Mucosa of descending colon (tissue), 3 donors: ENCODE measurements at regions not wholly inside any gene's neighbourhood (a gene's known extent, or its start where the extent isn't known, plus 50 kb on each side); places are given as distances from the start of the nearest gene placed in this dataset.

Experiments
- ATAC-seq: fragments of 200-7000 bp; cut with Tn5 transposase; one replicate; pipeline ENCODE4 v1.9.1; 2020; ENCODE audit warnings: mild to moderate bottlenecking, moderate library complexity
- DNase-seq, 3 donors: peaks; one replicate each; pipeline ENCODE4 v3.0.0-alpha.2; 2020
- H3K36me3 ChIP-seq: fragments of 200-600 bp; one replicate; pipeline ENCODE4 v1.8.0; 2021; ENCODE audit warnings: low read depth, mild to moderate bottlenecking
- H3K4me1 ChIP-seq: fragments of 200-600 bp; one replicate; pipeline ENCODE4 v1.8.0; 2021; ENCODE audit warnings: low read depth, mild to moderate bottlenecking
- H3K4me3 ChIP-seq: fragments of 200-600 bp; one replicate; pipeline ENCODE4 v1.8.0; 2021; ENCODE audit warnings: mild to moderate bottlenecking
- H3K9me3 ChIP-seq: fragments of 200-600 bp; one replicate; pipeline ENCODE4 v1.8.0; 2021; ENCODE audit warnings: mild to moderate bottlenecking
- CTCF ChIP-seq: fragments of 200-600 bp; IDR thresholded peaks from one replicate; pipeline ENCODE4 v1.8.0; 2022; ENCODE audit warnings: antibody characterized with exemption, mild to moderate bottlenecking
- intact Hi-C, 2 donors: fragments of 100-400 bp; cut with DNase I in 1 of 2; cut with micrococcal nuclease in 1 of 2; formaldehyde crosslinking; loops; one replicate each; pipeline versions ENCODE4 v1.11.0 to v1.11.1; 2022; cut with DNase I, micrococcal nuclease
- donor health status: DM: no; HTN: no; CAD: no; lungs with moderate emphysema.
- donor health status: DM: no; HTN: no; CAD: no.
- donor health status: DM: no; HTN: yes; CAD: no.

- no peak overlapping the region for H3K4me3 ChIP-seq
- intact Hi-C loops = no loop called here
- DNase-seq (no peak), ATAC-seq (no peak)
- TF ChIP-seq CTCF = no peak
- no peaks in the 10 kb centered on the region for H3K4me1 ChIP-seq
- no peaks in the 10 kb centered on the region for H3K9me3 ChIP-seq
- H3K36me3 ChIP-seq = no peaks in the 10 kb centered on the region
Observed at GRCh38 chr1:79737193-79737592, 730.7 kb upstream of the ADGRL4 start.

DNA sequence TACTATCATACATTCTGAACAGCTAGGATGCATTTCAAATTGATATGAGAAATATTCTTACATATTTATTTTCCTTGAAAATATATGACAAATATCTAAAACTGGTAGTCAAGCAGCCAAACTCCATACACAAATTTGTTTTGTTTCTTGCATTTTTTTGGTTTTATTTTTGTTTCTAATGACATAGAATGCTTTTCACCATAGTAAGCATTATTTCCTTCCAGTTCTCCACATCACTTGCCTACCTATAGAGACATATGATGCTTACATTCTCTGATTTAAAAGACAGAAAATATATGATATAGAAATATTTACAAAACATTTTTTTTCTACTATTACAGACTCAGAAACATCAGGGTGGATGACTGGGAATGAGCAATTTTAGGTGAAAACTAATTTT lies 726.4 kb upstream of the ADGRL4 start:
- no peak for TF ChIP-seq CTCF
- Histone ChIP-seq H3K4me3 (no peak overlapping the region), H3K36me3 (no peaks in the 10 kb centered on the region), H3K4me1 (no peaks in the 10 kb centered on the region), H3K9me3 (no peaks in the 10 kb centered on the region)
- intact Hi-C loops = no loop called here
- DNase-seq (no peak), ATAC-seq (no peak)

GRCh38 chr1:79726911-79727310 lies 720.4 kb upstream of the ADGRL4 start:
- ATAC-seq (no peak), DNase-seq (no peak)
- no peaks in the 10 kb centered on the region for H3K4me1 ChIP-seq
- no peaks in the 10 kb centered on the region for H3K9me3 ChIP-seq
- intact Hi-C loops = no loop called here
- TF ChIP-seq CTCF = no peak
- no peaks in the 10 kb centered on the region for H3K36me3 ChIP-seq
- H3K4me3 ChIP-seq = no peak overlapping the region

- Histone ChIP-seq H3K4me1 (no peaks in the 10 kb centered on the region), H3K4me3 (no peak overlapping the region), H3K36me3 (no peaks in the 10 kb centered on the region), H3K9me3 (no peaks in the 10 kb centered on the region)
- no peak for TF ChIP-seq CTCF
- DNase-seq (no peak), ATAC-seq (no peak)
- intact Hi-C loops = no loop called here
Observed at GRCh38 chr1:79726321-79726720, 719.8 kb upstream of the ADGRL4 start.

DNA sequence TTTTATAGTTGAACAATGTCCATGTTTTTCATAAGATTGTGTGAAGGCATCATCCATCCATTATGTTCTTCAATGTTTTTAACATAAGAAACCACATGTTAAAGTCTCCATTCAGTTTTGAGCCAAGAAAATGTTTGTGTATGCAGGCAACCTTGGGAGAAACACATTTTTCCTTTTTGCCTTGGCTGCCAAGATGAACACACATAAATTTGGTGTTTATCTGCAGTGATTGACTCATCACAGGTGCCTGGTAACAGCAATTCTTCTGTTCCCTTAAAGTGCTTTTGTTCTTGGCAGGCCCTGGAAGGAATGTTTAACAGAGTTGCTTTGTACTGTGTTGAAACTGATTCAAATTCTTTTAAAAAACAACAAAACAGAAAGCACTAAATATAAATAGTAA lies 709.9 kb upstream of the ADGRL4 start:
- no peaks in the 10 kb centered on the region for H3K9me3 ChIP-seq
- no peak for ATAC-seq
- no peak overlapping the region for H3K4me3 ChIP-seq
- intact Hi-C loops = no loop called here
- TF ChIP-seq CTCF = no peak
- DNase-seq = no peak
- no peaks in the 10 kb centered on the region for H3K36me3 ChIP-seq
- H3K4me1 ChIP-seq = no peaks in the 10 kb centered on the region

DNA sequence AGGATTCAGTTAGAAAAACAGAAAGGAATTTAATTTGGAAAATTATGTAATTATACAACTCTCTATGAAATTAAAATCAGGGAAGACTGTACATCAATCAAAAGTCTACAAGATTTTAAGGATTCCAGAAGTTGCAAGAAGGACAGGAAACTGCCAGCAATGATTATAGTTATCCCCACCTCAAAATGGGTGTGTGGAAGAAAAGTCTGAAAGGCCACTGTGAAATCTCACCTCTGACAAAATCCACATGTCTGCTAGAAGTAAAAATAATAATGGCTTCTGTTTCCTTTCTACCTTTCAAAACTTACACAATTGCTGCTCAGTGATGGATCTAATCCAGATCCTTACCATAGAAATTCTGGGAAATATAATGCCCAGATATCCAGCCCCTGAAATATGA lies 708.1 kb upstream of the ADGRL4 start:
- no peak for TF ChIP-seq CTCF
- intact Hi-C loops = no loop called here

More for the DNA sequence above, 708.1 kb upstream of the ADGRL4 start:
- DNase-seq = no peak
- ATAC-seq = no peak
- Histone ChIP-seq H3K36me3 (no peaks in the 10 kb centered on the region), H3K4me3 (no peak overlapping the region), H3K9me3 (no peaks in the 10 kb centered on the region), H3K4me1 (no peaks in the 10 kb centered on the region)
